ENCODE measurements at regions not wholly inside any gene's neighbourhood (a gene's known extent, or its start where the extent isn't known, plus 50 kb on each side); places are given as distances from the start of the nearest gene placed in this dataset.

DNA sequence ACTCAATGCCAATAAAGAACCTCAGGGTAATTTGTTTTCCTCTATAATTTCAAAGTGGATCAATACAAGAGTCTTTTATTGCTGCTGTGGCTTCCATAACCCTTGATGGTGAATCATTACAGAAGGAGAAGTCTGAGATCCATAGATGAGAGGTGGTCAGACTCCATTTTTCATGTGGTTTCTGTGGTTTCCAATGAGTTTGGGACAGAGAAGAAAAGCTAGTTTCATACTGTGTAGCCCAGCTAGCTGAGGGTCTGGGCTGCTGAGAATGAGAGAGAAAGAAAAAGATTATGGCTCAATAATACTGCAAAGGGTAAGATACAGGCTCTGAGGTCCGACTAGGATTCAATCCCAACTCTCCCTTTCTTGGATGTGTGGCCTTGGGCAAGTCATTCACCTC is 180.6 kb upstream of the LRRN1 start:
- TF ChIP-seq, protein P1, sequence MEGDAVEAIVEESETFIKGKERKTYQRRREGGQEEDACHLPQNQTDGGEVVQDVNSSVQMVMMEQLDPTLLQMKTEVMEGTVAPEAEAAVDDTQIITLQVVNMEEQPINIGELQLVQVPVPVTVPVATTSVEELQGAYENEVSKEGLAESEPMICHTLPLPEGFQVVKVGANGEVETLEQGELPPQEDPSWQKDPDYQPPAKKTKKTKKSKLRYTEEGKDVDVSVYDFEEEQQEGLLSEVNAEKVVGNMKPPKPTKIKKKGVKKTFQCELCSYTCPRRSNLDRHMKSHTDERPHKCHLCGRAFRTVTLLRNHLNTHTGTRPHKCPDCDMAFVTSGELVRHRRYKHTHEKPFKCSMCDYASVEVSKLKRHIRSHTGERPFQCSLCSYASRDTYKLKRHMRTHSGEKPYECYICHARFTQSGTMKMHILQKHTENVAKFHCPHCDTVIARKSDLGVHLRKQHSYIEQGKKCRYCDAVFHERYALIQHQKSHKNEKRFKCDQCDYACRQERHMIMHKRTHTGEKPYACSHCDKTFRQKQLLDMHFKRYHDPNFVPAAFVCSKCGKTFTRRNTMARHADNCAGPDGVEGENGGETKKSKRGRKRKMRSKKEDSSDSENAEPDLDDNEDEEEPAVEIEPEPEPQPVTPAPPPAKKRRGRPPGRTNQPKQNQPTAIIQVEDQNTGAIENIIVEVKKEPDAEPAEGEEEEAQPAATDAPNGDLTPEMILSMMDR (conservative IDR thresholded peaks at IDR 0.05) = no peak
- Histone ChIP-seq H3K27me3 (ENCODE audit: control insufficient read depth, insufficient read depth, low read length, poor library complexity, severe bottlenecking) (no peaks in the 10 kb centered on the region), H3K4me3 (ENCODE audit: low read length) (no peak overlapping the region), H3K36me3 (ENCODE audit: control insufficient read depth, insufficient read depth, low read length) (no peaks in the 10 kb centered on the region), H3K9me3 (ENCODE audit: control insufficient read depth, low read length) (peaks cover 12% of the 10 kb centered on the region), H3K4me1 (ENCODE audit: control insufficient read depth, insufficient read depth, low read length) (no peaks in the 10 kb centered on the region), H3K27ac (ENCODE audit: low read depth, low read length) (no peak overlapping the region), H3K9ac (ENCODE audit: extremely low read depth, low read length, poor library complexity, severe bottlenecking) (no peak overlapping the region)
- no peak overlapping the region for H3K4me3 Mint-ChIP-seq
- peaks cover 8% of the 10 kb centered on the region for H3K27me3 Mint-ChIP-seq (ENCODE audit: insufficient read depth)
- peaks cover 6% of the 10 kb centered on the region for H3K36me3 Mint-ChIP-seq (ENCODE audit: low read depth)
- H3K4me1 Mint-ChIP-seq = no peaks in the 10 kb centered on the region
- H3K27ac Mint-ChIP-seq = no peak overlapping the region
- no peak for DNase-seq
- peaks cover 14% of the 10 kb centered on the region for H3K9me3 Mint-ChIP-seq
- WGBS, 2 experiments (ENCODE audit: insufficient coverage in 1 of 2, insufficient read length in 1 of 2) = 89 to 92% methylated on average over 1 of the region's 1 CpG

DNA sequence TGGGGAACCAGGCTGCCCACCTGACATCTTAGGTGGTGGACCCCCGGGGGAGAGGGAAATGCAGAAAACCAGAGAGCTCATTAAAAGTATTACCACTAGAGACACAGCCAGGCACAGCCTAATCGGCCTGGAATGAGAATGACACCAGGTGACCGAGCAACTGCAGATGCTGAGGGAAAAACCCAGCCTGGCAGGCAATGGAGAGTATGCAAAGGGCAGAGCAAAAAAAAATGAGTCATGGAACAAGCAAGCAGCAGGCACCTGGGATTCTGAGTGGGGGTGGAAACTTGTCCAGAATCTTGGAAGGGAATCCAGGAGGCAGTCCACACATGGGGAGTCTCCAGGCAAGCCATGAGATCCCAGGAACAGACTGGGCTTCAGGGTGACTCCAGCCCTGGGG is 183.7 kb upstream of the LRRN1 start:
- H3K9me3 Mint-ChIP-seq = no peaks in the 10 kb centered on the region
- WGBS, 2 experiments (ENCODE audit: insufficient coverage in 1 of 2, insufficient read length in 1 of 2) = 89 to 100% methylated on average over 2 to 3 of the region's 3 CpGs
- DNase-seq = no peak

DNA sequence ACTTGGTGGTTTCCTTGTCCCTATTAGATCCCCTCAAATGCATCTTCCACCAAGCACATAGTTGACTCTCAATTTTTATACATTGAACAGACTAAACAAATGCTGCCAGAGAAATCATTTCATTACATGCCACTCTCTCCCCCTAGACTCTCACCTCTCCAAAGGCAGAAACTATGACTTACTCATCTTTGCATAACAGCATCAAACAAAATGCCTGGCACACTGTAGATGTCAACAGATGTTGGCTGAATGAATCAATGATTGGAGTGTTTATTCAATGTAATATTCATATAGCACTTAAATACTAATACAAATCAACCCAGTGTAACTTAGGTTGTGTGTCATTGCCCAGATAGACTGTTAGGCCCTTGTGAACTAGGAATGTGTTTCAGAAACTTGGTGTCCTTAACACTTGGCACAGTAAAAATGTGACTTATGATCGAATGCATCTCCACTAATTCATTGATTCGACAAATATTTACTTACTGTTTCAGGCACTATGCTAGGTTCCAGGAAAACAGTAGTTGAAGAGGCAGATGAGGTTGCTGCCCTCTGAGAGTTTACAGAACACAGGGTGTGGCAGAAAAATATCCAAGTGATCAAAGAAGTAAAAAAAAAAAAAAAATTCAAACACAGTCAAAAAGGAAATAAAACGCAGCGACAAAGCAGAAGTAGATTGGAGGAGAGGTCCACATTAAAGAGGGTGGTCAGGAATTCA is 188.5 kb upstream of the LRRN1 start:
- Mint-ChIP-seq H3K36me3 (ENCODE audit: low read depth) (no peaks in the 10 kb centered on the region), H3K9me3 (peaks cover 5% of the 10 kb centered on the region)
- no peak for DNase-seq

More for the DNA sequence above, 183.7 kb upstream of the LRRN1 start:
- H3K4me3 ChIP-seq (ENCODE audit: low read length) = no peak overlapping the region
- H3K9ac ChIP-seq (ENCODE audit: extremely low read depth, low read length, poor library complexity, severe bottlenecking) = no peak overlapping the region
- H3K4me1 Mint-ChIP-seq = no peaks in the 10 kb centered on the region
- H3K27ac Mint-ChIP-seq = no peak overlapping the region
- no peaks in the 10 kb centered on the region for H3K4me1 ChIP-seq (ENCODE audit: control insufficient read depth, insufficient read depth, low read length)
- no peaks in the 10 kb centered on the region for H3K36me3 ChIP-seq (ENCODE audit: control insufficient read depth, insufficient read depth, low read length)
- no peaks in the 10 kb centered on the region for H3K27me3 ChIP-seq (ENCODE audit: control insufficient read depth, insufficient read depth, low read length, poor library complexity, severe bottlenecking)
- H3K36me3 Mint-ChIP-seq (ENCODE audit: low read depth) = no peaks in the 10 kb centered on the region
- H3K27ac ChIP-seq (ENCODE audit: low read depth, low read length) = no peak overlapping the region
- H3K27me3 Mint-ChIP-seq (ENCODE audit: insufficient read depth) = peaks cover 3% of the 10 kb centered on the region
- no peak overlapping the region for H3K4me3 Mint-ChIP-seq
- TF ChIP-seq, protein P1 (conservative IDR thresholded peaks at IDR 0.05) = no peak
- H3K9me3 ChIP-seq (ENCODE audit: control insufficient read depth, low read length) = no peaks in the 10 kb centered on the region

More for the DNA sequence above, 188.5 kb upstream of the LRRN1 start:
- no peaks in the 10 kb centered on the region for H3K36me3 ChIP-seq (ENCODE audit: control insufficient read depth, insufficient read depth, low read length)
- Mint-ChIP-seq H3K4me1 (no peaks in the 10 kb centered on the region), H3K27ac (no peak overlapping the region), H3K4me3 (no peak overlapping the region), H3K27me3 (ENCODE audit: insufficient read depth) (peaks cover 5% of the 10 kb centered on the region)
- peaks cover 8% of the 10 kb centered on the region for H3K9me3 ChIP-seq (ENCODE audit: control insufficient read depth, low read length)
- TF ChIP-seq, protein P1 (conservative IDR thresholded peaks at IDR 0.05) = no peak
- 72 to 100% methylated on average over 2 to 4 of the region's 4 CpGs for WGBS, 2 experiments (ENCODE audit: insufficient coverage in 1 of 2, insufficient read length in 1 of 2)
- H3K4me3 ChIP-seq (ENCODE audit: low read length) = no peak overlapping the region
- no peaks in the 10 kb centered on the region for H3K4me1 ChIP-seq (ENCODE audit: control insufficient read depth, insufficient read depth, low read length)
- no peak overlapping the region for H3K27ac ChIP-seq (ENCODE audit: low read depth, low read length)
- no peaks in the 10 kb centered on the region for H3K27me3 ChIP-seq (ENCODE audit: control insufficient read depth, insufficient read depth, low read length, poor library complexity, severe bottlenecking)
- no peak overlapping the region for H3K9ac ChIP-seq (ENCODE audit: extremely low read depth, low read length, poor library complexity, severe bottlenecking)
